Right cardiac atrium (tissue), 5 donors: ENCODE measurements at regions not wholly inside any gene's neighbourhood (a gene's known extent, or its start where the extent isn't known, plus 50 kb on each side); places are given as distances from the start of the nearest gene placed in this dataset.
A peak's percentile ranks its signal among the peaks of the same experiment; 100 is the strongest.

Experiments used
- ATAC-seq, 2 donors: fragments of 200-7000 bp; cut with Tn5 transposase; one replicate each; pipeline versions ENCODE4 v1.8.0 to v1.9.1; 2020; ENCODE audit warnings: moderate library complexity in 2 of 2, mild to moderate bottlenecking in 1 of 2
- DNase-seq, 3 donors: peaks; one replicate each; pipeline ENCODE4 v3.0.0-alpha.2; 2020
- H3K27ac ChIP-seq: one replicate; pipeline ENCODE4 v1.5.1; 2013; ENCODE audit warnings: mild to moderate bottlenecking, low read length, control low read depth, moderate library complexity
- H3K27me3 ChIP-seq: one replicate; pipeline ENCODE4 v1.6.1; 2013; ENCODE audit not compliant: control insufficient read depth, insufficient read depth
- H3K4me1 ChIP-seq: one replicate; pipeline ENCODE4 v1.6.1; 2013; ENCODE audit warnings: low read length; ENCODE audit not compliant: control insufficient read depth, insufficient read depth
- H3K4me3 ChIP-seq: one replicate; pipeline ENCODE4 v1.5.1; 2013; ENCODE audit warnings: low read length, control low read depth
- H3K9me3 ChIP-seq: one replicate; pipeline ENCODE4 v1.6.1; 2013; ENCODE audit warnings: low read length; ENCODE audit not compliant: control insufficient read depth
- WGBS: extraction: QIAGEN DNeasy Blood & Tissue Kit; methylation state at CpG from one replicate; pipeline ENCODE4 v1.1.7; 2013; 5-methylcytosine and 5-hydroxymethylcytosine counted together
- intact Hi-C, 4 donors: fragments of 100-400 bp; cut with DNase I; formaldehyde crosslinking; loops; one replicate each; pipeline versions ENCODE4 v1.11.0 to v1.14.0; 2022 to 2023
- donor health status: healthy with polysubstance abuse.
- donor health status: DM: no; HTN: yes; CAD: no.
- donor health status: DM: no; HTN: no; CAD: no.
- donor health status: DM: no; HTN: yes; CAD: no; lungs with severe emphysema.
- donor health status: DM: yes; HTN: yes; CAD: no.

DNA sequence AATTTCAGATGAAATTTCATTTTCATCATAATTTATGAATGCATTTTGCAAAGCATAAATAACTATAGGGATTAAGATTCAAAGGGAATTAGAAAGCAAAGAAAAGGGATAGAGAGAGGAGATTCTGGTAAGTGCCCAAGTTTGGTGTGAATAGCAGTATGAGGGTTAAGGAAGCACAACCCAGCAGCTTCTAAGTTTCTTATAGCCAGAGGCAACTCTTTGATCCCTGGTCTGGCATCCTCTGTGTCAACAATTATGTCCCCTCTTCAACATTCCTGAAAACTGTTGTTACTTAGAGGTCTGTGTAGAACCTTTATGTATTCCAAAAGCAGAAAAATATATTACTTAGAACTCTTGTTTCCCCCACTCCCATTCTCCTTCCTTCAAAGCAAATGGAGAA lies 171.6 kb upstream of the SATB2 start:
- DNase-seq (no peak), ATAC-seq (no peak)
- Histone ChIP-seq H3K4me1 (no peaks in the 10 kb centered on the region), H3K4me3 (no peak overlapping the region), H3K9me3 (no peaks in the 10 kb centered on the region), H3K27ac (no peak overlapping the region), H3K27me3 (no peaks in the 10 kb centered on the region)
- intact Hi-C loops, result no loop called here

GRCh38 chr2:199627417-199627816 lies 169.7 kb upstream of the SATB2 start:
- intact Hi-C loops, result no loop called here
- Histone ChIP-seq H3K27me3 (no peaks in the 10 kb centered on the region), H3K27ac (no peak overlapping the region), H3K4me1 (no peaks in the 10 kb centered on the region), H3K9me3 (no peaks in the 10 kb centered on the region), H3K4me3 (no peak overlapping the region)
- ATAC-seq, result no peak
- no peak for DNase-seq
- 45% methylated on average over 3 of the region's 3 CpGs for WGBS

- Histone ChIP-seq H3K27ac (no peak overlapping the region), H3K27me3 (no peaks in the 10 kb centered on the region), H3K4me3 (no peak overlapping the region), H3K9me3 (no peaks in the 10 kb centered on the region), H3K4me1 (no peaks in the 10 kb centered on the region)
- 64% methylated on average over 1 of the region's 1 CpG for WGBS
- ATAC-seq (no peak), DNase-seq (no peak)
- intact Hi-C loops, result no loop called here
Observed at GRCh38 chr2:199624958-199625357, 167.2 kb upstream of the SATB2 start.

DNA sequence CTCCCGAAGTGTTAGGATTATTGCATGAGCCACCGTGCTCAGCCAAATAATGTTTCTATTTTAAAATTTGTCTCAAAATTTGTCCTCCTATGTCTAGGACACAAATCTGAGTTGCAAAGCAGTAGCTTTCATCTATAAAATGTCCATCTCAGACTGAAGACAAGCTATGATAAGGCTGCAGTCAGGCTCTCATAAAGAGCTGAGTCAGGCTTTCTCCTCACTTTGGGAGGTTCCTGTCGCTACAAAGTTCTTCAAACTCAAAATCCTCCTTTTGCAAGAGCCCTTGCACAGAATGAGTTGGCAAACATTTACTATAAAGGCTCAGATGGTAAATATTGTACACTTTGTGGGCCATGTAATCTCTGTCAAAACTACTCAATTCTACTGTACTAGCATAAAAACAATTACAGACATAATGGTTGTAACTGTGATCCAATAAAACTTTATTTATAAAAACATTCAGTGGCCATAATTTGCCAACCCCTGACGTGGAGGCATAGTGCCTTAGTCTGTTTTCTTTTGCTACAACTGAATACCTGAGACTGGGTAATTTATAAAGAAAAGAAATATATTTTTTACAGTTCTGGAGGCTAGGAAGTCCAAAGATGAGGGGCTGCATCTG lies 154.9 kb upstream of the SATB2 start:
- ATAC-seq (no peak), DNase-seq (no peak)
- Histone ChIP-seq H3K4me1 (no peaks in the 10 kb centered on the region), H3K4me3 (no peak overlapping the region), H3K9me3 (no peaks in the 10 kb centered on the region), H3K27ac (no peak overlapping the region), H3K27me3 (peaks cover 2% of the 10 kb centered on the region)
- 86% methylated on average over 4 of the region's 4 CpGs for WGBS
- intact Hi-C loops, result no loop called here

DNA sequence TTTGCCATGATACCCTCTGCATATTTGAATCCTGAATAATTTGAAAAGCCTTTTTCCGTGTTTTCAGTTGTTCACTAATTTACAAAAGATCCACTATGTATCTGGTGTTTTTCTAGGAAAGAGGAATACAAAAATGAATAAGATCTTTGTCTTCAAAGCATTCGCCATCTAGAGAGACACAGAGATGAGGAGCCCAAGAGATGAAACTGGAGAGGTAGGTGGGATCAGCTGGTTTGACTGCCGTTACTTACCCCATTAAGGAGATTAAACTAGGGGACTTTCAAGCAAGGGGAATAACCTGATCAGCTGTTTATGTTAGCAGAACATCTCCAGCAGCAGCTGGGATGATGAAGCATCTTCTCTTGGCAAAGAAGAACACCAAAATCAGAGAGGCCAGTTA lies 150.2 kb upstream of the SATB2 start:
- no peak overlapping the region for H3K4me3 ChIP-seq
- no peaks in the 10 kb centered on the region for H3K9me3 ChIP-seq
- 82% methylated on average over 3 of the region's 3 CpGs for WGBS
- H3K27me3 ChIP-seq, result peaks cover 2% of the 10 kb centered on the region
- intact Hi-C loops, result no loop called here
- DNase-seq (no peak), ATAC-seq (no peak)
- no peak overlapping the region for H3K27ac ChIP-seq
- no peaks in the 10 kb centered on the region for H3K4me1 ChIP-seq

DNA sequence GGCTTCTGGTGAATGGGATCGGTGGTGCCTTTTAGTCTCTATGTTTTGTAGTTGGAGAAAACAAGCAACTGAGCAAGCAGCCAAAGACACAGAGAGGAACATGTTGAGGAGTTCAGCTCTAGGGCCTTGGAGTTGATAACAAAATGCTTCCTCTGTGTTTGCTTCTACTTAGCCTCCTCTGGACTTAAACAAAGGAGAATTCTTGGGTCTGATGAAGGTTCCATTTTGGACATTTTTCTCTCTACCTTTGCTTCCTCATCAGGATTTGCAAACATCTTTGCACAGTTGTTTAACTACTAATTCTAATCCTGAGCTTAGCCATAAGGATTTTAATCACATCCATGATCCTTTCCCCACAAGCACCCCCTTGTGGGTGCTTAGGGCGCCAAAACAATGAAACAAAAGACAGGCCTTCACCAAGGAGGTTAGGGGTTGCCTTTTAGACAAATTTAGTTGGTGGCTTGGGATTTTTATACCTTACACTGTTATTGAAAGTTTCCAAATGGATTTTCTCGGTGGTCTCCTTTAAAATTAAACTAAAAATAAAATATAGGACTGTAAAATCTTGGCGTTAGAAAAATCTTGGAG lies 148.5 kb upstream of the SATB2 start:
- Histone ChIP-seq H3K9me3 (no peaks in the 10 kb centered on the region), H3K27me3 (peaks cover 2% of the 10 kb centered on the region), H3K4me1 (no peaks in the 10 kb centered on the region), H3K4me3 (no peak overlapping the region), H3K27ac (no peak overlapping the region)
- 56% methylated on average over 4 of the region's 4 CpGs for WGBS
- DNase-seq, result no peak
- no peak for ATAC-seq
- intact Hi-C loops, result no loop called here

DNA sequence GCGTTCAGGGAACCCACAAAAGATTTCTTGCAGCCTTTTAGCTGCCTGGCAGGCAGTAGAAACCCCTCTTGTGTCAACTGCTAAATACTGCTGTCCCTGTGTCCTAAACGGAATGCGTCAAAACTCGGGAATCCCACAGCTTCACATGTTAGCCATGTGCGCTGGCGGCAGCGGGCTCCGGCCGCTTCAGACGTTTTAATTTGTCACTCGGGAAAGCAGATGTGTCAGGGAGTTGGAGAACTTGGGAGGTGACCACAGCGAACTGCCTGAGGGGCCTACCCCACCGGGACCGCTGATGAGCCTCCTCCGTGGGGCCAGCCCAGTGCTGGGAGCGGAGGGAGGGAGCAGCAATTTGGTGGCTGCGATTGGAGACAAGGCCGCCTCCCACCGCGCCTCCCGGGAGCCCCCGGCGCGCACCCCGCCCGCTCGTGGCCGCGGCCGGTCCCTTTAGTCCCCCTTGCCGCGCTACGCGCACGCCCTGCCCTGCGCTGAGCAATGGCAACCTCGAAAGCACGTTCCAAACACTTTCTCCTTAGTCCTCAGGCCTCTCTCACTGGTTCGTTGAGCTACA lies 146.1 kb upstream of the SATB2 start:
- Histone ChIP-seq H3K4me1 (no peaks in the 10 kb centered on the region), H3K27ac (no peak overlapping the region), H3K27me3 (peaks cover 2% of the 10 kb centered on the region), H3K9me3 (no peaks in the 10 kb centered on the region), H3K4me3 (no peak overlapping the region)
- 16% methylated on average over 39 of the region's 39 CpGs for WGBS
- intact Hi-C loops, result no loop called here
- ATAC-seq (peak in 1 of 2 donors; percentile 40), DNase-seq (peak; percentile 7 to 44 (median 32))

GRCh38 chr2:199602896-199603717 lies 145.4 kb upstream of the SATB2 start:
- no peak for DNase-seq
- ATAC-seq, result no peak
- WGBS, result 74% methylated on average over 15 of the region's 15 CpGs
- intact Hi-C loops, result no loop called here
- Histone ChIP-seq H3K9me3 (no peaks in the 10 kb centered on the region), H3K4me1 (no peaks in the 10 kb centered on the region), H3K27ac (no peak overlapping the region), H3K4me3 (no peak overlapping the region), H3K27me3 (peaks cover 2% of the 10 kb centered on the region)

DNA sequence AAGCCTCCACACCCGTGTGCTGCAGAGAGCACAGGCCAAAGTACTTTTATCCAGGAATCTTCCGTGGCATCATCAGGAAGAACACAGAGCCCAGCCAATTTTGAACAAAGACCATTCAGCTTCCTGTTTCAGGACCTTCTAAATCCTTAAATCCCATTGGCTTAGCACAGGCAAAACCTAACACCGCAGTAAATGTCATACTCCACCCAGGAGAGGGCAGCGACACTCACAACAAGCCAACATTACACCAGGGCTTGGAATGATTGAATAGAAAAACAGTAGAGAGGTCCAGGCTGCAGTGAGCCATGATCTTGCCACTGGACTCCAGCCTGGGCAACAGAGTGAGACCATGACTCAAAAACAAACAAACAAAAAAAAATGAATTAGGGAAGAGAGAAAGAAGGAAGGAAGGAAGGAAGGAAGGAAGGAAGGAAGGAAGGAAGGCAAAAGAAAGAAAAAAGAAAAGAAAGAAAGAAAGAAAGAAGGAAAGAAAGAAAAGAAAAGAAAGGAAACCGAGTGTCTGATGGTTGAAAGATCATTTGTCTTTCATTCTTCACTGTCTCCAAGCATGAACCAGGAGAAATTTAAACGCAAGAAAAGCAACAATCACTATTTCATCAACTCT lies 144.6 kb upstream of the SATB2 start:
- intact Hi-C loops, result no loop called here
- Histone ChIP-seq H3K4me3 (no peak overlapping the region), H3K9me3 (no peaks in the 10 kb centered on the region), H3K27me3 (no peaks in the 10 kb centered on the region), H3K27ac (no peak overlapping the region), H3K4me1 (no peaks in the 10 kb centered on the region)
- 56% methylated on average over 6 of the region's 6 CpGs for WGBS
- DNase-seq, result no peak
- no peak for ATAC-seq

DNA sequence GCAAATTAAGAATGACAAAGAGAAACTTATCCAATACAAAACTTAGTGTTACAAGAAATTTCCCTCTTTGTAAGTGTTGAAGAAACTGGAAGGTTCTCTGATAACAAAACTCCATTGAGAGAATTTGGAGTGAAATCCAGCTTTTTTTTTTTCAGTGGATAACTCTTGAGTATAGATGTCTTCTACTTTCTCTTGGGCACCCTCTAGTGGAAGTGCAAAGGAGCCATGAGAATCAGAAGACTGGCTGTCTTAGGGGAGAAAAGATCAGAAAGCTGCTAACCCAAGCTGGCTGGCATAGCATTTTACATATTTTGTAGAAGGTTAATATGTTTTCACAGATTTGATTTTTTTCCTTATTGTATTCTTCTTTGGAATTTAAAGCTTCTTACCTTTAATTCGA lies 138.8 kb upstream of the SATB2 start:
- no peak for DNase-seq
- WGBS, result 53% methylated on average over 1 of the region's 1 CpG
- ATAC-seq, result no peak

DNA sequence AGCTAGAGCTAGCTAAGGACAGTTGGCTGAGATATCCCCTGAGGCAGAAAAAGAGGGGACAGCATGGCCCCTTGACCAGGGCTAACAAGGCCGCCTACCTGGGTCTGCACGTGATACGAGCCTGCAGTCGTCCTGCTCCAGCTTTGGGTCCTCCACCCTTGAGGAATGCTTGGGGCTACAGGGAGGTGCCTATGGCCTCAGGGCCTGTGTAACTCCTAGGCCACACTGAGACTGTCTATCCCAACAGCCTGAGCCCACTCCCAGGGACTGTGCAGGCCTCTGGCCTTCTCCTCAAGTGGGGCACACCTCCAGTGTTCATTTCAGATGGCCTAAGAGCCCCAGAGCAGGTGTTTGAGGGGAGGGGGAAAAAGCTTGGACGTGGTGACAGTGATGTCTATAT lies 136.7 kb upstream of the SATB2 start:
- 74% methylated on average over 5 of the region's 5 CpGs for WGBS
- DNase-seq (no peak), ATAC-seq (no peak)
- no peak overlapping the region for H3K4me3 ChIP-seq
- H3K9me3 ChIP-seq, result no peaks in the 10 kb centered on the region
- peaks cover 3% of the 10 kb centered on the region for H3K27me3 ChIP-seq
- H3K27ac ChIP-seq, result no peak overlapping the region
- H3K4me1 ChIP-seq, result no peaks in the 10 kb centered on the region
- intact Hi-C loops, result no loop called here

More for the DNA sequence above, 138.8 kb upstream of the SATB2 start:
- Histone ChIP-seq H3K9me3 (no peaks in the 10 kb centered on the region), H3K4me1 (no peaks in the 10 kb centered on the region), H3K27ac (no peak overlapping the region), H3K27me3 (peaks cover 3% of the 10 kb centered on the region), H3K4me3 (no peak overlapping the region)
- intact Hi-C loops, result no loop called here
